Epithelial cell of prostate (primary cell): ENCODE measurements at regions not wholly inside any gene's neighbourhood (a gene's known extent, or its start where the extent isn't known, plus 50 kb on each side); places are given as distances from the start of the nearest gene placed in this dataset.

Source experiments
- DNase-seq: peaks from one replicate; pipeline ENCODE4 v3.0.0-alpha.2; 2011; ENCODE audit warnings: low read depth, low spot score
- H3K27ac ChIP-seq: fragments of 450-650 bp; 2 replicates; pipeline ENCODE4 v1.5.1; 2017; ENCODE audit warnings: mild to moderate bottlenecking

DNA sequence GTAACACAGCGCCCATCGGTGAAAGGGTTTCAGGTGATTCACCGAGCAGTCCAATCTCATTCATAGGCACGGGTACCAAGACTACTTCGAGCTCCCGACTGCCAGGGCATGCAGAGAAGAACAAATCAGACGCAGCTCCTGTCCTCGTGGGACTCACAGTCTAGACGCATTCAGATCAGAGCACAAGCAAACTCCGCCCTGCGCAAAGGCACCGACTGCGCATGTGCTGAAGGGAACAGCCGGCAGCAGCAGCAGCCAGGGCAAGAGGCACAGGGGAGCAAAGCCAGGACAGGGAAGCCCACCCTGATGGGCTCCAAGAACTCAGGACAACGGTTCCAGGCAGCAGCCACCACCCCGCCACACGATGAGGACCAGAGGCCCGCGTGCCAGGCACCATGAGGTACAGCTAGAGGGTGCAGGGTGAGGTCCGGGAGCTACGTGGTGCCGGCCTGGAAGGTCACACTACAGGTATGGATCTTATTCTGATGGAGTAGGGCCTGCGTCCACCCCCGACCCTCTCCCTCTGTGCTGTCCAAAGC is 315.7 kb downstream of the FOXL1 start:
- no peak for DNase-seq
- no peak overlapping the region for H3K27ac ChIP-seq

- no peak for DNase-seq
- no peak overlapping the region for H3K27ac ChIP-seq
These were observed 316.6 kb downstream of the FOXL1 start for GRCh38 chr16:86894925-86895324.

- no peak for DNase-seq
- H3K27ac ChIP-seq, result no peak overlapping the region
These were observed 317.3 kb downstream of the FOXL1 start for GRCh38 chr16:86895606-86896005.

DNA sequence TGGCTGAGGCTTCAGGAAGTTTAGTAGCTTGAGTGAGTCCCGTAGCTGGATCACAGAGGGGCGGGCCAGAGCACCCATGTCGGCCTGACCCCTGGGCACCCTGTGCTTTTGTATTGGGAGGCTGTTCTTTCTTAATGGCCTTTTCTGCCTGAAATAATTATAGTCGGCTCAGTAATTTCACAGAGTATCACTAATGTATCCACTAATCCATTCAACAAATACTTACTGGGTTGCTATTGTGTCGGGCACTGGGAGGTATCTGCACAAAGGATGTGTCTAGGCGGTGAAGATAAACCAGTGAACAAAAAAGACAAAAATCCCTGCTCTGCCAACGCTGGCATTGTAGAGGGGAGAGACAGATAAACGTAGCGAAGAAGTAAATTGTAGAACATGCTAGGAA is 318.6 kb downstream of the FOXL1 start:
- no peak for DNase-seq
- H3K27ac ChIP-seq, result no peak overlapping the region

DNA sequence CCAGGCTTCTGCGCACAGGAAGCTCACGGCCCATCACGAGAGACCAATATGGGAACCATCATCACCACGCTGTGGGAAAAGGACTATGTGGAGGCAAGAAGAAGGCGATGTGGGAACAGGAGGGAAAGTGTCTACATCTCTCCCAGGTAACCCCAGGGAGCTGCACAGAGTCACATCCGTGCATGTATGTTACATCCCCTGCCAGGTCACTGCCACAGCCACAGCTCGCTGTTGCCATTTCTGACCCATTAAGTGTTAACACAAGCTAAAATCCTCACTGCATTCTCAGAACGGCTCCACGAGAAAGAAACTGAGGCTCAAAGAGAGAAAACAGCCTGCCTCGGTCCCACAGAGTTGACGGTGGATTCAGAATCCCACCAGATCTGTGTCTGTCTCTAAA is 319.1 kb downstream of the FOXL1 start:
- no peak for DNase-seq
- no peak overlapping the region for H3K27ac ChIP-seq

DNA sequence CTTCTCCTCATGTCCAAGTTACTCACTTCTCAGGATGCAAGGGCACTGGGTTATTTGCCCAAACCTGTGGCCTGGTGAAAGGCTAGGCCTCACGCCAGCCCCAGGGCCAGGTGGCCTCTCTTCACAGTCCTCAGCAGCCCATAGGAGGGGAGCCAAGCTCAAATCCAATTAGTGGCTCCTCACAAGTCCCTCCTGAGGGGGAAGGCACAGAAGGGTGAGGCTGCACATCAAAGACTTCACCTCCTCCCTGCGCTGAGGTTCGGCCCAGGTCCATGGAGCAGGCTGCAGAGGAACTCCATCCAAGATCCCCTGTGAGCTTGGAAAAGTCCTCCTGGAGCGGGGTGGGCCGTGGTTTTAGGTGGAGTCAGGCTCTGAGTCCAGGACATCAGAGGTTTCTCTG is 320.0 kb downstream of the FOXL1 start:
- H3K27ac ChIP-seq, result no peak overlapping the region
- DNase-seq, result no peak

- no peak for DNase-seq
- H3K27ac ChIP-seq, result no peak overlapping the region
These were observed 320.8 kb downstream of the FOXL1 start for GRCh38 chr16:86899151-86899550.

DNA sequence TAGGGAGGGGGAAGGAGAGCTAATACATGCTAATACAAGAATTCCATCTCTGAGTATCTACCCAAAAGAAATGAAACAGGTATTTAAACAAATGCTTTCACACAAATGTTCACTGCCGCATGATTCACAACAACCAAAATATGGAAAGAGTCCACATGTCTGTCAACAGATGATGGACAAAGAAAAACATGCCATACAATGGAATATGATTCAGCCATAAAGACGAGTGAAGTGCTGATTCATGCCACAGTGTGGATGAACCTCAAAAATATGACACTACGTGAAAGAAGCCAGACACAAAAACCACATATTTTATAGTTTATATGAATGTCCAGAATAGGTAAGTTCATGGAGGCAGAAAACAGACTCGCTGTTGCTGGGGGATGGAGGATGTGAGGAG is 321.4 kb downstream of the FOXL1 start:
- peak; percentile 40 for DNase-seq
- no peak overlapping the region for H3K27ac ChIP-seq

DNA sequence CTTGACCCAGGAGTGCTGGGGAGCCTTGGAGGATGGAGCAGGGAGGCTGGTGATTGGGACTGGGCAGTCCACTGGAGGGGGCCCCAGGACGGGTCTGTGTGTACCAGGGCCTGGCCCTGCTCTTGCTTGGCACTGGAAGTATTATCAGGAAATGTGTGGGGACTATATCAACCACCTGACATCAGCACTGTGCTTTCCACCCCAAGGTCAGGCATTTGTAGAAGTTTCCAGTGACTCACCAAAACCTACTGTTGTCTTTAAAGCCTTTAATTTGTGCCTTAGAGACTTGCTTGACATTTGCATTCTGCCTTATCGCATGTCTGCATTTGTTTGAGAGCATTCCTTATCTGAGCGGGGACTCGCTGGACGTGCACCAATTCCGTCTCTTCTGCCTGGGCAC is 323.1 kb downstream of the FOXL1 start:
- H3K27ac ChIP-seq, result no peak overlapping the region
- DNase-seq, result no peak

- no peak for DNase-seq
- no peak overlapping the region for H3K27ac ChIP-seq
These were observed 324.3 kb downstream of the FOXL1 start for GRCh38 chr16:86902656-86903001.

- H3K27ac ChIP-seq, result no peak overlapping the region
- no peak for DNase-seq
These were observed 324.7 kb downstream of the FOXL1 start for GRCh38 chr16:86903068-86903467.

GRCh38 chr16:86905302-86905701 is 327.0 kb downstream of the FOXL1 start:
- no peak for DNase-seq
- no peak overlapping the region for H3K27ac ChIP-seq

DNA sequence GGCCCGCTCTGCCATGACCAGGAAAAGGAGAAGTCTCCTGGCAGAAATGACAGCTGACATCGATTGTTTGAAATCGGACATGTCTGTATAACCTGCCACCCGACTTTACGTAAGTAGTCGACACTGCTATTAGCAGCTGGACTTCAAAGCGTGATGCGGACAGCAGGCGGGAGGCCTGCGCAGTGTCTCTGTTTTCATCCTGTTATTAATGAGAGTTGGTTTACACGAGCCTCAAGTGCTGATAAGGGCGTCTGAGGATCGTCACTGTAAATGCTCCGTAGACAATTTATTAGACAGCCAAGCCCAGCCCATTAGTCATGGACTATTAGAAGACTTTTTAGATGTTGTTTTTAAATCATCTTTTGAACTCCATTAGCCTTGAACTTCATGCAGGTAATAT is 328.3 kb downstream of the FOXL1 start:
- no peak overlapping the region for H3K27ac ChIP-seq
- DNase-seq, result no peak

DNA sequence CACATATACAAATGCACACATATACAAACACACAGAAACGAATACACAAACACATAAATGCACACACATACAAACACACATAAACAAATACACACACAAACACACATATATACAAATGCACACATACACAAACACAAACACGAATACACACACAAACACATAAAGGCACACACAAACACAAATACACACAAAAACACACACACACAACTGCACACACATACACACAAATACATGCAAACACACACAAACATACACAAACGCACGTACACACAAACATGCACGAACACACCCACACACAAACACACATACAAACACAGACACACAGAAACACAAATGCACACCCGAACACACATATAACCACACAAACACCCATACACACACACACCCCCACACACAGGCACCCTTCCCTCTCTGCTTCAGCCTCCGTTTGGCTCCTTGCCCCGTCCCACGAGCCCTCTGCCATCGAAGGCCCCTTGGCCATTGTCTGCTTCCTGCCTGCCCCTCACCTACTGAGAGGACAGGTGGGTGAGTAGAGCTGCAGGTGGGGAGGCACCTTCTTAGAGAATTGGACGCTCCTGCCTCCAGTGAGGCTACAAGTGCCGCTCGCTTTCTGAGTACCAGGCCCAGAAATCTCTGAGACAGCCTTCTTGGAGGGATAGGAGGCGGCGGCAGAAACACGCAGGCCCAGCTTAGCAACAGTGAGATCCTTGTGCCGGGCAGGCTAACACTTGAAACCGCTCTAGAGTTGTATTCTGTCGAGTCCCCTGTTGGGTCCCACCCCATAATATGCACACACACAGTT is 331.2 kb downstream of the FOXL1 start:
- no peak for DNase-seq
- H3K27ac ChIP-seq, result no peak overlapping the region

DNA sequence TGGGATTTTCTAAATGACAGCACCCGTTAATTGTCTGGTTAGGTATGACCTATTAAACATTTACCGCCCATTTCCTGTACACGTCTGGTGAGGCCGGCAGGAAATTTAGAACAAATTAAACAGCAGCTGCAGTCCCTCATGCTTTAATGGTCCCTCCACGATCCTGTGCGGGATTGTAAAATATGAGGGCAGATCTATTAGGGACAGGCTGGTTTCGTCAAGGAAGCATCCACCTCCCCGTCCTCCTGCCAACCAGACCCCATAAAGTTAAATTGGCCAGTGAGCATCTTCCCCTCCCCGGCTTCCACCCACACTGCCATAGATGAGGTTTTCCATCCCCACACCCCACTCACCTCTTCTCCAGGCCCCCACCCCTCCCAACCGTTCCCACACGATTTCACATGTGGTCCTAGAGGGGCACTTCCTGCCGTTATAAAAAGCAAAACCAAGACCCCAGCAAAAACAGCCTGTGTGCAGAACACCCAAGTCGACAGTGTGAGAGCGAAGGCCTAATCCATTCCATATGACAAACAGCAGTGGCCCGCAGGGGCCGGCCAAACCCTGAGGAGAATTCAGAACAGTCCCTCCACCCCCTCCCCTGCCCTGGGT is 331.9 kb downstream of the FOXL1 start:
- DNase-seq, result no peak
- H3K27ac ChIP-seq, result no peak overlapping the region

GRCh38 chr16:86911437-86911958 is 333.1 kb downstream of the FOXL1 start:
- no peak overlapping the region for H3K27ac ChIP-seq
- DNase-seq, result no peak

DNA sequence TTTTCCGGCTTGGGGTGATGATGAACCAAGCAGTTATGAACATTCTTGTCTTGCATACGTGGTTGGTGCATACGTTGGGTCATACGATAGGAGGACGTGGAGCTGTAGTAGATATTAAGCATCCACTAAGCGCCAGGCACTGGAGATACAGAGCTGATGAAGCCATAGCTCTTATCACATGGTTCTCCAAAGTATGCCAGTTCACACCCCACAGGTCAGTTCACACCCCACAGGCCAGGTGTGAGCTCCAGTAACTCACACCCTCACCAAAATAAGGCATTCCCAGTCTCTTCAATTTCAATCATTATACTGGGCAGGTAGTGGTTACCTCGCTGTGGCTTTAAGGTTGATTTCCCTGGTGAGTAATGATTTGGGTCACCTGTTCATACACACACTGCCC is 335.5 kb downstream of the FOXL1 start:
- no peak overlapping the region for H3K27ac ChIP-seq
- no peak for DNase-seq

DNA sequence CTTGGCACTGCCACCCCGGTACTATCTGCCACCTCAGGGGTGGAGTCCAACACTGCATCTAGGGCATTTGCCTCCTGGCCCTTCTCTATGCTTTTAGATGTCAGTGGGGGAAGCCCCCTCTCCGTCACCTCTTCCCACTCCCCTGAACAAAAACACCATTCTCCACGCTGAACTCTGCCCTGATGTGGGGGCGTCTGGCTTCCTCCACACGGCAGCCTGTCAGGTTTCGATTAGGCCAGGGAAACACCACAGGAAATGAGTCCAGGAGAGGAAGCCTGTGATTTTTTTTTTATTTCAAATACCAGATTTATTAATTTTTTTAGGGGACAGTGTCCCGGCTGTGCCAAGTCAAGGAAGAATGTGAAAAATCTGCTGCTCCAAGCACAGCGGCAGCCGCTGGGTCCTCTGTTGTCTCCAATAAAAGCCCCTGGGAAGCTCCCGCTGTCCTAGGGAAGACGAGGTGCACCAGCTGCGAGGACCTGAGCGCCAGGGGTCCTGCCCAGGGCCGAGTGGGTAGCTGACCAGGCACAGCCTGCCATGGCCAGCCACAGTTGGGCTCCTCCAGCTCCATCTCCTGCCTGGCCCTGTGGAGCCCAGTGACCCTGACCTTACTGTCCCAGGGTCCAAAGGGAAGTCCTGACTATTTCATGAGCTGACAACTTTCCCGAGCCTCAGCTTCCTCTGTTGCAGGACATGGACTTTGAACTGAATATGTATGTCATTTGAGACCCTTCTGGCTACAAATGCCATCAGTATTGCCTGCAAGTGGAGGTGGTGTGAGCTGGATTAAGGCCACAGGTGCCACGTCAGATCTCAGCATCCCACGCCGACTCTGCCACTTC is 336.7 kb downstream of the FOXL1 start:
- no peak overlapping the region for H3K27ac ChIP-seq
- DNase-seq, result no peak

GRCh38 chr16:86917471-86918365 is 339.4 kb downstream of the FOXL1 start:
- no peak for DNase-seq
- no peak overlapping the region for H3K27ac ChIP-seq

- no peak overlapping the region for H3K27ac ChIP-seq
- DNase-seq, result no peak
These were observed 340.3 kb downstream of the FOXL1 start for GRCh38 chr16:86918637-86919036.
